ENCODE measurements at regions not wholly inside any gene's neighbourhood (a gene's known extent, or its start where the extent isn't known, plus 50 kb on each side); places are given as distances from the start of the nearest gene placed in this dataset.

DNA sequence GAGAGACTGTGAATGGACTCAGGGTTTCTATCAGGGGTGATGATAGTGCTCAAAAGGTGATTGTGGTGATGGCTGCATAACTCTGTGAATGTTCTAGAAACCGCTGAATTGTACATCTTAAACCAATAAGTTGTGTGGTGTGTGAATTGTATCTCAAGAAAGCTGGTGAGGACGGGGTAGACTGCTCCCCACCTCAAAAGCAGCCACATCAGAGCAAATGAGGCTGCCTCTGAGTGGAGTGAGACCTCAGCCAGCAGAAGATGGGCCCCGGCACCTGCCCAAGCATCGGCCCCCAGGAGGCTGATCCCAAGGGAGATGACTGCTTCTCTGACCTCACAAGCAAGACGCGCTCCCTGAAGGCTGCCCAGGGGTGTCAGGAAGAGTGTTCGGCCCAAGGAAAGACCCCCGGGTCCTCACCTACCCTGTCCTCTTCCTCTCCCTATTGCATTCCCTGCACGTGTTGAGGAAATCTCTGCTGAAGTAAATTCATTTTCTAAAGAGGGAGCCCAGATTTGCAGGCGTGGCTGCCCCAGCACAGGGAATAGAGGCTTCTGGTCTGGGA, 279.3 kb upstream of the SHH start:
- H3K36me3 ChIP-seq, result no peaks in the 10 kb centered on the region
- TF ChIP-seq POLR2A (IDR thresholded peaks at IDR 0.05), result no peak
- TF ChIP-seq, protein P1, sequence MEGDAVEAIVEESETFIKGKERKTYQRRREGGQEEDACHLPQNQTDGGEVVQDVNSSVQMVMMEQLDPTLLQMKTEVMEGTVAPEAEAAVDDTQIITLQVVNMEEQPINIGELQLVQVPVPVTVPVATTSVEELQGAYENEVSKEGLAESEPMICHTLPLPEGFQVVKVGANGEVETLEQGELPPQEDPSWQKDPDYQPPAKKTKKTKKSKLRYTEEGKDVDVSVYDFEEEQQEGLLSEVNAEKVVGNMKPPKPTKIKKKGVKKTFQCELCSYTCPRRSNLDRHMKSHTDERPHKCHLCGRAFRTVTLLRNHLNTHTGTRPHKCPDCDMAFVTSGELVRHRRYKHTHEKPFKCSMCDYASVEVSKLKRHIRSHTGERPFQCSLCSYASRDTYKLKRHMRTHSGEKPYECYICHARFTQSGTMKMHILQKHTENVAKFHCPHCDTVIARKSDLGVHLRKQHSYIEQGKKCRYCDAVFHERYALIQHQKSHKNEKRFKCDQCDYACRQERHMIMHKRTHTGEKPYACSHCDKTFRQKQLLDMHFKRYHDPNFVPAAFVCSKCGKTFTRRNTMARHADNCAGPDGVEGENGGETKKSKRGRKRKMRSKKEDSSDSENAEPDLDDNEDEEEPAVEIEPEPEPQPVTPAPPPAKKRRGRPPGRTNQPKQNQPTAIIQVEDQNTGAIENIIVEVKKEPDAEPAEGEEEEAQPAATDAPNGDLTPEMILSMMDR (IDR thresholded peaks at IDR 0.05), result no peak
- H3K4me3 ChIP-seq (replicated peaks in 1 of 3), result no peak overlapping the region
- H3K27me3 ChIP-seq, result no peaks in the 10 kb centered on the region
- DNase-seq, result no peak
- intact Hi-C loops (cut with DNase I), result no loop called here
- H3K27ac ChIP-seq, result no peak overlapping the region
- H3K9me3 ChIP-seq, result no peaks in the 10 kb centered on the region
- WGBS, 2 donors, result 88 to 91% methylated on average over 10 of the region's 10 CpGs
- H3K4me1 ChIP-seq, result peaks cover 0 to 13% of the 10 kb centered on the region in 2 donors

DNA sequence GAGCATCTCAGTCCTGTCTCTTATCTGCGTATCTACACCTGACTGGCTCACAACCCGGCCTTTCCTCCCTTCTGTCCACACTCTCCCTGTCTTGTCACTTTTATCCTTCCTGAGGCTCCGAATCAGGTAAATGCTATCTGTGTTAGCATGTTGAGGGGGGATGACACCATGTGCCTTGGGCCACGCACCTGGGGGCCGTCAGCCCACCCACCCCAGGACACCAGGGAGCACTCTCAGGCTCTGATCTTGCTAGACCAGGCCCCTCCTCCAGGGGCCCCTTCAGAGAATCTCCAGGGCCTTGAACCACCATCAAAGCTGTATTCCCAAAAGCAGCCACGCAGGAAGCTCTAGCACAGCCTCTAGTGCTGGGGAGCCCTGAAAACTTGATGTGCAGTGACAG, 278.7 kb upstream of the SHH start:
- H3K9me3 ChIP-seq, result no peaks in the 10 kb centered on the region
- no peaks in the 10 kb centered on the region for H3K27me3 ChIP-seq
- H3K27ac ChIP-seq, result no peak overlapping the region
- no peak overlapping the region for H3K4me3 ChIP-seq (replicated peaks in 1 of 3)
- DNase-seq, result no peak
- H3K4me1 ChIP-seq, result peaks cover 0 to 7% of the 10 kb centered on the region in 2 donors
- TF ChIP-seq, protein P1 (IDR thresholded peaks at IDR 0.05), result no peak
- TF ChIP-seq POLR2A (IDR thresholded peaks at IDR 0.05), result no peak
- intact Hi-C loops (cut with DNase I), result no loop called here
- H3K36me3 ChIP-seq, result no peaks in the 10 kb centered on the region
- WGBS, 2 donors, result 79 to 80% methylated on average over 5 to 6 of the region's 6 CpGs

- Histone ChIP-seq H3K27me3 (no peaks in the 10 kb centered on the region), H3K36me3 (no peaks in the 10 kb centered on the region), H3K4me3 (replicated peaks in 1 of 3) (no peak overlapping the region), H3K9me3 (no peaks in the 10 kb centered on the region), H3K4me1 (no peaks in the 10 kb centered on the region), H3K27ac (no peak overlapping the region)
- intact Hi-C loops (cut with DNase I), result no loop called here
- WGBS, 2 donors, result 85 to 90% methylated on average over 11 of the region's 11 CpGs
- TF ChIP-seq, protein P1 (IDR thresholded peaks at IDR 0.05), result no peak
- no peak for TF ChIP-seq POLR2A (IDR thresholded peaks at IDR 0.05)
- no peak for DNase-seq
These were observed 277.0 kb upstream of the SHH start for GRCh38 chr7:156089222-156089621.

- H3K27ac ChIP-seq, result no peak overlapping the region
- H3K4me1 ChIP-seq, result no peaks in the 10 kb centered on the region
- no peak for DNase-seq
- no peaks in the 10 kb centered on the region for H3K36me3 ChIP-seq
- H3K9me3 ChIP-seq, result no peaks in the 10 kb centered on the region
- intact Hi-C loops (cut with DNase I), result no loop called here
- no peaks in the 10 kb centered on the region for H3K27me3 ChIP-seq
- no peak overlapping the region for H3K4me3 ChIP-seq (replicated peaks in 1 of 3)
- whole genome bisulfite sequencing, 2 donors, result 88 to 91% methylated on average over 1 of the region's 1 CpG
- TF ChIP-seq, protein P1 (IDR thresholded peaks at IDR 0.05), result no peak
- no peak for TF ChIP-seq POLR2A (IDR thresholded peaks at IDR 0.05)
These were observed 275.9 kb upstream of the SHH start for GRCh38 chr7:156088115-156088514.

GRCh38 chr7:156082048-156083040, 270.1 kb upstream of the SHH start:
- Histone ChIP-seq H3K36me3 (no peaks in the 10 kb centered on the region), H3K27me3 (no peaks in the 10 kb centered on the region), H3K27ac (no peak overlapping the region), H3K4me3 (replicated peaks in 1 of 3) (no peak overlapping the region), H3K4me1 (no peaks in the 10 kb centered on the region), H3K9me3 (no peaks in the 10 kb centered on the region)
- WGBS, 2 donors, result 72 to 76% methylated on average over 16 to 21 of the region's 21 CpGs
- no peak for TF ChIP-seq POLR2A (IDR thresholded peaks at IDR 0.05)
- TF ChIP-seq, protein P1 (IDR thresholded peaks at IDR 0.05), result no peak
- intact Hi-C loops (cut with DNase I), result no loop called here
- no peak for DNase-seq

All from thyroid gland (tissue), 4 donors.